ENCODE measurements at regions not wholly inside any gene's neighbourhood (a gene's known extent, or its start where the extent isn't known, plus 50 kb on each side); places are given as distances from the start of the nearest gene placed in this dataset.

- intact Hi-C loops (cut with DNase I; ENCODE audit: low total_unique reads) = loop anchor here (10.0 kb wide), 1 partner anchor 172 kb away; no protein-coding TSS in a partner anchor
- no peak for DNase-seq
- Histone ChIP-seq H3K9me3 (no peaks in the 10 kb centered on the region), H3K27ac (no peak overlapping the region), H3K4me3 (no peak overlapping the region), H3K27me3 (no peaks in the 10 kb centered on the region), H3K4me1 (no peaks in the 10 kb centered on the region), H3K36me3 (no peaks in the 10 kb centered on the region)
- no peak for TF ChIP-seq CTCF (IDR thresholded peaks at IDR 0.05)
- no peak for TF ChIP-seq POLR2A (IDR thresholded peaks at IDR 0.05)
These were observed 85.3 kb downstream of the HHIPL2 start for GRCh38 chr1:222462601-222463000.

GRCh38 chr1:222461941-222462340 lies 86.0 kb downstream of the HHIPL2 start:
- Histone ChIP-seq H3K36me3 (no peaks in the 10 kb centered on the region), H3K4me3 (no peak overlapping the region), H3K9me3 (no peaks in the 10 kb centered on the region), H3K4me1 (no peaks in the 10 kb centered on the region), H3K27me3 (no peaks in the 10 kb centered on the region), H3K27ac (no peak overlapping the region)
- no peak for TF ChIP-seq CTCF (IDR thresholded peaks at IDR 0.05)
- TF ChIP-seq POLR2A (IDR thresholded peaks at IDR 0.05) = no peak
- no peak for DNase-seq
- intact Hi-C loops (cut with DNase I; ENCODE audit: low total_unique reads) = loop anchor here (10.0 kb wide), 1 partner anchor 173 kb away; no protein-coding TSS in a partner anchor

GRCh38 chr1:222459652-222460051 lies 88.3 kb downstream of the HHIPL2 start:
- H3K4me3 ChIP-seq = no peak overlapping the region
- intact Hi-C loops (cut with DNase I; ENCODE audit: low total_unique reads) = loop anchor here (10.0 kb wide), 1 partner anchor 175 kb away; no protein-coding TSS in a partner anchor
- no peaks in the 10 kb centered on the region for H3K36me3 ChIP-seq
- H3K27me3 ChIP-seq = no peaks in the 10 kb centered on the region
- H3K27ac ChIP-seq = no peak overlapping the region
- no peaks in the 10 kb centered on the region for H3K4me1 ChIP-seq
- H3K9me3 ChIP-seq = no peaks in the 10 kb centered on the region
- DNase-seq = no peak
- TF ChIP-seq CTCF (IDR thresholded peaks at IDR 0.05) = no peak
- TF ChIP-seq POLR2A (IDR thresholded peaks at IDR 0.05) = no peak

GRCh38 chr1:222457513-222457912 lies 90.4 kb downstream of the HHIPL2 start:
- Histone ChIP-seq H3K9me3 (no peaks in the 10 kb centered on the region), H3K4me1 (no peaks in the 10 kb centered on the region), H3K27me3 (no peaks in the 10 kb centered on the region), H3K4me3 (no peak overlapping the region), H3K27ac (no peak overlapping the region), H3K36me3 (no peaks in the 10 kb centered on the region)
- TF ChIP-seq POLR2A (IDR thresholded peaks at IDR 0.05) = no peak
- TF ChIP-seq CTCF (IDR thresholded peaks at IDR 0.05) = no peak
- intact Hi-C loops (cut with DNase I; ENCODE audit: low total_unique reads) = no loop called here
- no peak for DNase-seq

- Histone ChIP-seq H3K27me3 (no peaks in the 10 kb centered on the region), H3K4me1 (no peaks in the 10 kb centered on the region), H3K4me3 (no peak overlapping the region), H3K9me3 (no peaks in the 10 kb centered on the region), H3K36me3 (no peaks in the 10 kb centered on the region), H3K27ac (no peak overlapping the region)
- TF ChIP-seq CTCF (IDR thresholded peaks at IDR 0.05) (no peak), POLR2A (IDR thresholded peaks at IDR 0.05) (no peak)
- DNase-seq = no peak
- intact Hi-C loops (cut with DNase I; ENCODE audit: low total_unique reads) = no loop called here
These were observed 90.8 kb downstream of the HHIPL2 start for GRCh38 chr1:222457084-222457483.

Data from uterus (tissue), 3 donors.